Daoy (cell line): ENCODE measurements at regions not wholly inside any gene's neighbourhood (a gene's known extent, or its start where the extent isn't known, plus 50 kb on each side); places are given as distances from the start of the nearest gene placed in this dataset.
"Not testable (repeated sequence)": the region's sequence is repeated elsewhere in the genome, so short reads cannot be mapped to it uniquely, and the experiment has no call there.

Source experiments
- DNase-seq: peaks from one replicate; pipeline ENCODE4 v3.0.0-alpha.2; 2015; ENCODE audit warnings: low read depth

DNA sequence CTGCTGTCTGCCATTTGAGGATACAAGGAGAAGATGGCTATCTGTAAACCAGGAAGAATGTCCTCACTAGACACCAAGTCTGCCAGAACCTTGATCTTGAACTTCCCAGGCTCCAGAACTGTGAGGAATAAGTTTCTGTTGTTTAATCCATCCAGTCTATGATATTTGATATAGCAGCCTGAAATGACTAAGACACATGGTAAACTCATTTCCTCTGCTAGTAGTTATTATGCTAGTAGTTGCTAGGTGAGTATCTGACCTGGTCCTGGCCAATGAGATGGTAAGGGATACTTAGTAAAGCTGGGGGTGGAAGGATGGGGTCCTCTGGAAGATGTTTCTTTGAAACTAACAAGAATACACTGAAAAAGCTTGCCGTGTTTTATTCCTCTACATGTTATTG is 280.7 kb upstream of the ARHGEF26 start:
- DNase-seq = no peak

DNA sequence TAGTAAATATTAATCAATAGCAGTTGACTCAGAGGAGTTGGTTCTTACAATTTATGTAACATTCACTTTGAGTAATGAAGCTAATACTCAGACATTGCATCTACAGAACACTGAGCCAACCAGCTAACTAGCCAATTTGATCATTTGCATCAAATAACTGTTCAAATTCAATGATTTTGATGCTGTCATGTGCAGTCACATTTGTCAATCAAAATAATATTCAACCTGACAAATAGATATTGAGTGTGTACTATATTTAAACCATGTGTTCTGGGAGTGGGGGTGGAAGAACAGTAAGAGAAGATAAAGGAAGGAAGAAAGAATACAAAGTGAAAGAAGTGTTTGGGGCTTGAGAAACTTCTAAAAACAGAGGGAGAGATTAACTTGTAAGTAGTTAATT is 277.2 kb upstream of the ARHGEF26 start:
- DNase-seq = no peak

DNA sequence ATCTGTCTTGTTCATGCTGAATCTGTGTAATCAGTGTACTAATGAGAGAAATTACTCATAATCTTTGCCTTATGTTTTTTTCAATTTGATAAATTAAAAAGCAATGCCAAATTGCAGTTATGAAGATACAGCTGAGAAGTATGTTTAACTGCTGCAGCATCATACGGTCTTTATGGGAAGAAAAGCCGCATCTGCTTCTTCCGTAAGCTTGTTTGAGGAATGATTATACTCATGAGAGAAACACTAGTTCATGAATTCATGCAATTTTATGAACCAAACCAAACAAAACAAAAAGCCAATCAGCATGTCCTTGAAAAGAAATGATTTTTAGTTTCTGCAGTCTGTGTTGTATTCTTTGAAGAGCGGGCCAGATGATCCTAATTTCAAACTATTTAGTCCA is 275.9 kb upstream of the ARHGEF26 start:
- DNase-seq = no peak

DNA sequence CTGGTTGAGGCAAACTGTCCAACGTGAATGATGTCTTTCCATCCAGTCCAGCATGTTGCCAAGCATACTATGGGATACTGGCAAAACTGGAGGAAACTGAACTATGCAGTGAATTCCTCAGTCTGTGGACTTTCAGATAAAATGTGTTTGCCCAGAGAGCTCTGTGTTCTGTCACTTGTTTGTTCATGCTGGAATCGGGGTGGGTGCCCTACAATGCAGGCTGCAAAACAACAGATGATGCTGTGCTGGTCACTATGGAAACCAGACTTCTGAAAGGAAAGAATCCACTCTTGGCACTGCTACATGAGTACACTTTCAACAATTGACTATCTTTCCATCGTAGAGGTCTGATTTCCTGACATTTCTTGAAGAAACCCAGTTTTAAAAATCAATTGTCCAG is 272.5 kb upstream of the ARHGEF26 start:
- no peak for DNase-seq

GRCh38 chr3:153852355-153852754 is 268.8 kb upstream of the ARHGEF26 start:
- no peak for DNase-seq

GRCh38 chr3:153853163-153853562 is 268.0 kb upstream of the ARHGEF26 start:
- DNase-seq = no peak

DNA sequence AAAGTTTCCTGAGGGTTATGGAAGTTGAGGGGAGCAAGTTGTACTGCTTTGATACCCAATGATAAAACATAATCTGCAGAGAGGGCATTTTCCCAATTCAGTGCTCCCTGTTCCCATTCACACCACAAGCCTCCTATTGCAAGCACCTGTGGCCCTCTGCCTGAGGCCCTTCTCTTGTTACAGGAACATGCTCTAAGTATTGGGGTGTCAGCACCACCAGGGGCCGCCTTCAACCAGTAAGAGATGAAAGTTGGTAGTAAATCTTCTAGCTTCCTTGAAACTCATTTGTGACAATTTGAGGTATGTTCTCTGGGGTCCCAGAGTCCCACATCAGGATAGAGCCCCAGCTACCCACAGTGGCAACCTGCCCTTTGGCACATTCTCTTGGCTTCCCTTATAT is 265.4 kb upstream of the ARHGEF26 start:
- no peak for DNase-seq

DNA sequence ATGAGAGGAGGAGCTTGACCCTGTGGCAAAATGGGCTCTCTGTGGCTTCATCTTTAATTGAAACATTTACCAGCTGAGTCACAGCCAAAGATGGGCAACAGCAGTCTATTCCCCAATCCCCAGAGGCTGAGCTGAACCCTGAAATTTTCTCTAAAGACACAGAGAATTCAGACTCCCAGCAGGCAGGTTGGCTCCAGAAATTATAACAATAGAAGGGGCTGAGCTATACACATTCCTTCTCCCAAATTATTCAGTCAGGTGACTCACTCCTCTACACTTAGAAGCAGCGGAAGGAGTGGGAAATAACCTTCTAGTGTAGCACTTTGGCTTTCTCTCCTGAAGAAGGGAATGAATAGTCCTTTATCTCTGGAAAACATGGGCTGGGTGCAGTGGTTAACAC is 264.3 kb upstream of the ARHGEF26 start:
- no peak for DNase-seq

GRCh38 chr3:153864793-153865192 is 256.4 kb upstream of the ARHGEF26 start:
- DNase-seq = no peak

GRCh38 chr3:153866901-153867300 is 254.3 kb upstream of the ARHGEF26 start:
- no peak for DNase-seq

GRCh38 chr3:153874348-153874747 is 246.8 kb upstream of the ARHGEF26 start:
- not testable (repeated sequence) for DNase-seq

GRCh38 chr3:153880493-153880892 is 240.7 kb upstream of the ARHGEF26 start:
- DNase-seq = no peak

- no peak for DNase-seq
Measured at GRCh38 chr3:153881201-153881600, 240.0 kb upstream of the ARHGEF26 start.

DNA sequence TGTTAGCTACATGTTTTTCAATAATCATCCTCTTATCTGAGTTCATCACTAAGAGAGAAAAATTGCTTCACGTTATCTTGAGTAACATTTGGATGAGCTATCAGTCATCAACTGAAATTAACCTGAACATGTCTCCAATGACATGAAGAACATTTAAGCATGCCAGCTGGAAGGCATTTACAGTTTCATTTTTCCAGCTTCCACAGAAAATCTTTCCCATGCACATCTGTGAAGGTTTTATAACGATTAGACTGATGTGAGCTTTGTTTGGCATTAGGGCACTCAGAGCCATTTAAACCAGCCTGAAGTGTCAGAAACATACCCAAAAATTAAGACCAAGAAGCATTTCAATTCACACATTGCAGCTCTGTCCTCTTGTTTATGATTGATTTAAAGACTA is 235.8 kb upstream of the ARHGEF26 start:
- no peak for DNase-seq

DNA sequence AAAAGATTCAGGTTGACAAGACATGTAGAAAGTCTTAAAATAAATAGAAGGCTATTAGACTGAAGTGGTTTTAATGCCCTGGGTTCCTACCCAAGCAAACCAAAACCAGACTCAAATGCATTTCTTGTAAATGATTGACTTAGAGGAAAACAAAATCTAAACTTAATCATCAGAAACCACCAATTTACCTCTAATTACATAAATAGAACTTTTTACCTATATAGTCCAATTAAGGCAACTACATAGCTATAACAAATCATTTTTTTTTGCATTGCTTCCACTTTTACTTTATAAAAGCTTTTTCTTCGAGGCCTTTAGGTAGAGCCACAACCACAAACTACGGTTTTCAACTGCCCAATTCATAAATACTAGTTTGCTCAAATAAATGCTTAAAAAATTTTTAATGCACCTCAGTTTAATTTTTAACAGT is 231.3 kb upstream of the ARHGEF26 start:
- DNase-seq = no peak

DNA sequence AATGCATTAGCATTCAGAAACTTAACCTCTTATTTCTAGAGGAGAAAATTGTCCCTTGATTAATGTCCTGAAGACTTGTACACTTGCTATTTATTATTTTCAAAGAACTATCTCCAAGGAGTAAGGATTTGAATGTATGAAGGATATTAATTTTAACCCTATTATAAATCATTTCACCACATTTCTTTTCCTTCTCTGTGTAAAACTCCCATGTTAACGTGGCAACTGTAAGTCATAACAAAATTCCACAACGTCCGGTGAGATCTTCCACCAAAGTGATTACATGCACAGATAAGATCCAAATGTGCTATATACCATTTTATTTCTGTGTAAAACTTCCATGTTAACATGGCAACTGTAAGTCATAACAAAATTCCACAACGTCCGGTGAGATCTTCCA is 229.1 kb upstream of the ARHGEF26 start:
- no peak for DNase-seq

GRCh38 chr3:153894857-153895256 is 226.3 kb upstream of the ARHGEF26 start:
- DNase-seq = no peak

DNA sequence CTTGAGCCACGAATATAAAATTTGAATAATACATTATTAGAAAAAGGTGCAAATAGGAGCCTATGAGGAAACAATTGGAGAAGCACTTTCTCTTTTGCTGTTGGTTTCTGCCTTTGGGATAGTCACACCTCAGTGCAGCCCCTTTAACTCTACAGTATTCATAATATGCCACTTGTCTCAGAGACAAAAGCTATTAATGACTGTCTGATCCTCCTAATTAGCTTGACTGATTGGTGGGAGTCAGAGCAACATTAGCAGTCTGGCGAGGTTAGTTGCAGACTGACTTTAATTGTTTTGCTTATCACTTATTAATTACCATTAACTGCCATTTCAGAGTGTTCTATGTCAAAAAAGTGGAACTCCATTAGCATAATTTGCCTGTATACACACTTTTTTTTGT is 225.0 kb upstream of the ARHGEF26 start:
- DNase-seq = no peak

DNA sequence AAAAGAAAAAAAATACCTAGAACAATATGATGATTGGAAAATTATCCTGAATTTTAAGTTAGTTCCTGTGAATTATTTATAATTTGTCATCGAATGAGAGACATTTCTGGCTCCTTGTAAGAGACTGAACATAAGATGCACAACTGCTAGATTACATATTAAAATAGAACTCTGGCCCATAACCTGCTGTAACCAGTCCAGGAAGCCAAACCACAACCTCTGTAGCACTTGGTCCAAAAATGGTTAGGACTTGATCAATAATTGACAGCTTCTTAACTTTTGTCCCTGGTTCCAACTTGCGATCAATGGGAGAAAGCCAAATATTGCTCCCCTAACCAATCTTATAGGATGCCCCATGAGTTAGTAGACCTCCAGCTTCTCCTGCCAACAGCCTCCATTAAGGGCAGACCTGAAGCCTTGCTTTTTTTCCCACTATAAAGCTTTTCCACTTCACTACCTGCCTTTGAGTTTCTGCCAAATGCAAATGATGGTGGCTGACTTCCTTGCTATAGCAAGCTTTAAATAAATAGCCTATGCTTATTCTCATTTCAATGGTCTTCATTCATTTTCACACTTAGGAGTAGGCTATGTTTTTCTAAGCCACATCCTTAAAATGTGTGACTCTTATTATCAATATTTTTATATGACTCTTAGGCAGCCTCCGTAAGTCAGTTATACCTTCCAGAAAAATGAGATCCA is 224.0 kb upstream of the ARHGEF26 start:
- no peak for DNase-seq

DNA sequence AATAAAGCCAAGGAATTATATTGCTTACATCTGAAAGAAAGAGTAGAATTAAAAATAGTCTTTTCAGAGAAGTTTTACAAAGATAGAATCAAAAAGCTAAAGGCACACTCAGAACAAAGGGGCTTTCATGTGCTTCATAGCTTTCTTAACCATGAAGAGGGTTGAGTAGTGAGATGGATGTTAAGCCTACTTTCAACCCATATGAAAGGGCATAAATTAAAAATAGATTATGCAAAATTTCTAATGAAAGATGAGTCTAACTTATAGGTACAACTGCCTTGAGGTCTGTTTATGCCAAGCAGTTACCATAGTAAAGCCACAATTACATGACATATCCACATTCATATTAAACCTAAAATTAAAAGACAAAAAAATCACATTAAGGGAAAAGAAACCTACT is 223.3 kb upstream of the ARHGEF26 start:
- no peak for DNase-seq

- DNase-seq = no peak
Measured at GRCh38 chr3:153901152-153901551, 220.0 kb upstream of the ARHGEF26 start.

- no peak for DNase-seq
Measured at GRCh38 chr3:153901991-153902390, 219.2 kb upstream of the ARHGEF26 start.

- DNase-seq = no peak
Measured at GRCh38 chr3:153903430-153903829, 217.8 kb upstream of the ARHGEF26 start.

DNA sequence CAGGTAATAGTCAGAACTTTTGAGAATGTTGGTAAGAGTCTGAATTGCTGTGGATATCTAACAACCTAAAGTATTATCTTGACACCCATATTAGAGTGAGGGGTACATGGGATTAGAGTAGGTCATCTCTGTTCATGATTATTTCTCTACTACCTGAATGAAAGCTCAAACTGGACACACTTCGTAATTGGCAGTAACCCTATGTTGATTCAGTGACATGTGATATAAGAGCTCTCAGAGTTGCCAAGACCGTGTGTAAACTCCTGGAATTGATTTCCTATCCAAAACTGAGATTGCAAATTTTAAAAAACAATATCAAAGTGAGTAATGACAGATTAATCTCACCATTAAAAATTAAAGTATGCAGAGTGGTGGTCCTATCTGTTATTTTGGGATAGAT is 214.8 kb upstream of the ARHGEF26 start:
- no peak for DNase-seq
